ENCODE measurements at regions not wholly inside any gene's neighbourhood (a gene's known extent, or its start where the extent isn't known, plus 50 kb on each side); places are given as distances from the start of the nearest gene placed in this dataset.

DNA sequence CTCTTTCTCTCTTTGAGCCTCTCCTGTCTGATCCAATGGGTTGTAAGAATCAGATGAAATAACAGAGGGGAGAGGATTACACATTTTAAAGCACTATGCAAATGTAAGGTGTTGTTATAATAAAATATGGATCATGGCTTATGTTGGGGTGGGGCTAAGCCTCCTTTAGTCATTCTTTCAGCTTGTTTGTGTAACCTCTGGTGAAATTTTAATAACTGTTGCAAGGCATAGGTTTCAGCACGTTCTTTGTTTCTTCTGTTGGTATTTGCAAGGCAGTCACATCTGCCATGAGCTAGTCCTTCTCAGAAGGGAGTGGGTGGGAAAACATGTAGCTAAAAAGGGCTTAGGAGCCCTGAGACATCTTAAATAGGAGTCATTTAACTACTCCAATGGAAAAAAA is 74.8 kb upstream of the FRMD6 start:
- TF ChIP-seq CTCF (IDR thresholded peaks at IDR 0.05; ENCODE audit: extremely low read depth in 1 of 2, insufficient read depth in 1 of 2, low read depth in 1 of 2, low read length in 2 of 2) (no peak), EZH2 (IDR thresholded peaks at IDR 0.05; ENCODE audit: borderline replicate concordance, low read depth, low read length, severe bottlenecking) (no peak), POLR2A (IDR thresholded peaks at IDR 0.05; ENCODE audit: low read depth, low read length) (no peak), POLR2AphosphoS5 (IDR thresholded peaks at IDR 0.05; ENCODE audit: insufficient read depth, low read depth, low read length) (no peak), FOS (IDR thresholded peaks at IDR 0.05; ENCODE audit: borderline replicate concordance, insufficient read depth, low read length) (no peak), MAX (IDR thresholded peaks at IDR 0.05; ENCODE audit: insufficient read depth, insufficient read length) (no peak), MYC (IDR thresholded peaks at IDR 0.05; ENCODE audit: low read depth, low read length) (no peak)

Data from endothelial cell of umbilical vein (primary cell).